ENCODE measurements at regions not wholly inside any gene's neighbourhood (a gene's known extent, or its start where the extent isn't known, plus 50 kb on each side); places are given as distances from the start of the nearest gene placed in this dataset.

DNA sequence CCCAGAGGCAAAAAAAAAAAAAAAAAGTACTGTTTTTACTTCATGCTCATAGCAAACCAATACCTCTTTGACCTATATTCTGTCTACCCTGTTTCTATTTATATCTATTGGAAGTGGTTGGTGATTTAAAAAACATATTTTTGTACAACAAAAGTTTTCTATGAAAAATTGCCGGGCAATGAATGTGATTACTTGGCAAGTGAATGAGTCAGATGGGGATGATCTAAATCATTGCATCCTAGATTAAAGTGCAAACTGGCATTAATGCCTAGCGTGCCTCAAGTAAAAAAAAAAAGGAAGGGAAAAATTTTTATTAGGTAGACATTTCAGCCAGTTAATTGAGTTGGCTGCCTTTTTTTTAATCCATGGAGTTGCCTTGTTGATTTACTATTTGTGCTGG lies 500.6 kb downstream of the KCTD12 start:
- intact Hi-C loops (cut with micrococcal nuclease), result no loop called here
- H3K36me3 Mint-ChIP-seq (ENCODE audit: low read depth), result no peaks in the 10 kb centered on the region
- H3K27ac Mint-ChIP-seq, result no peak overlapping the region
- H3K27me3 Mint-ChIP-seq (ENCODE audit: low read depth), result peaks cover 3% of the 10 kb centered on the region
- no peak overlapping the region for H3K4me3 Mint-ChIP-seq (ENCODE audit: low read depth)
- DNase-seq (ENCODE audit: low spot score), result no peak
- H3K9me3 Mint-ChIP-seq, result no peaks in the 10 kb centered on the region
- no peaks in the 10 kb centered on the region for H3K4me1 Mint-ChIP-seq (ENCODE audit: low read depth)

DNA sequence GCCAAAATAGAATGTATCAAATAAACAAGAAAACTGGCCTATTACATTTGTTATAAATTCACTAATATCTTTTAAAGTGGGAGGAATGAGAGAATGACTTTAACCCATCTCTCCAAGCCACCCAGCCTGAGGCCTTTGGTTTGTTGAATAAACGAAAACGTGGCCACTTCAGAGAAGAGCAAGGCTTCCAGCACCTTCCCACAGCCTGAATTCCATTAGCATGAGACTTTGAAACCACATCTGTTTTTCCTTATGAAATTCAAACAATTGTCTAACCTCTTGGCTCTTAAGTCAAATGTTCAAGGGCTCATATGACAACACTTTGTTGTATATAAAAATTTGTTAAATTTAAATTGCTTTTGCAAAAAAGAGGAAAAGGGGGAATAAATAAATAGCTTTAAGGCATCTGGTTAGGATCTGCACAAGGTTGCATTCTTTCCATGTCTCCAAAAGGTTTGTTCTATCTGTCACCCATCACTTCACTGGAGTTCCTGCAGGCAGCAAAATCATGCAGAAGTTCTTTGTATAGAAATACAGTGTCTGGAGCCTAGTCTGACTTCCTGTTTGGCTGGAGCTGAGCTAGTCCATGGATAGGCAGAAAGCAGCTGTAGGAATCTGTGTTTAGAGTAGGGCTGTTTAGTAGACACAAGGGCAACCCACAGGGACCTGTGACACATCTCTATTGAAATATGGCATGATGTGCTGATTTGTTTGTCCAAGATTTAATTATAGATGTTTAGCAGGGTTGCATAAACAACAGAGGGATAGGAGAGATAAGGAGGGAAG lies 502.3 kb downstream of the KCTD12 start:
- Mint-ChIP-seq H3K4me1 (ENCODE audit: low read depth) (no peaks in the 10 kb centered on the region), H3K4me3 (ENCODE audit: low read depth) (no peak overlapping the region), H3K27me3 (ENCODE audit: low read depth) (no peaks in the 10 kb centered on the region), H3K27ac (no peak overlapping the region), H3K36me3 (ENCODE audit: low read depth) (no peaks in the 10 kb centered on the region), H3K9me3 (no peaks in the 10 kb centered on the region)
- intact Hi-C loops (cut with micrococcal nuclease), result no loop called here
- DNase-seq (ENCODE audit: low spot score), result no peak

DNA sequence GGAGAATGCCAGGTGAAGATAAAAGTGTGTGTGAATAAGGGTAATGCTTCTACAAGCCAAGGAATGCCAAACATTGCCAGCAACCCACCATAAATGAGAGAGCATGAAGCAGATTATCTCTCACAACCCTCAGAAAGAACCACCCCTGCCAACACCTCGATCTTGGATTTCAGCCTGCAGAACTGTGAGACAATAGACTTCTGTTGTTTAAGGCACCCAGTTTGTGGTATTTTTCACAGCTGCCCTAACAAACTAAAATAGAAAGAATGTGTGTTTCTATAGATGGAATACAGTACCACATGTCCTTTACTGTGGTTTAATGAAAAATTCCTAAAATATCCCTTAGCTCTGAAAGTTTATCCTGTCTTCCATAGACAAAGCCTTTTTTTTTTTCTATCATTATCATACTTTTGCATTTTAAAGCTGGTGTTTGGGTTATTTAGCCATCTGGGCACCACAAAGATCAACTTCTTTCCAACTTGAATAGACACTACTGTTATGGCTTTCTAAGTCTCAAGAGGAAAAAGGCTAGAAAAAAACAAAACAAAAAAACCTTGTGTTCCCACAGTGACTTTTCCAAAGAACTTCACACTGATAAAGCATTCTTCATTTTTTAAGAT lies 505.6 kb downstream of the KCTD12 start:
- intact Hi-C loops (cut with micrococcal nuclease), result no loop called here

DNA sequence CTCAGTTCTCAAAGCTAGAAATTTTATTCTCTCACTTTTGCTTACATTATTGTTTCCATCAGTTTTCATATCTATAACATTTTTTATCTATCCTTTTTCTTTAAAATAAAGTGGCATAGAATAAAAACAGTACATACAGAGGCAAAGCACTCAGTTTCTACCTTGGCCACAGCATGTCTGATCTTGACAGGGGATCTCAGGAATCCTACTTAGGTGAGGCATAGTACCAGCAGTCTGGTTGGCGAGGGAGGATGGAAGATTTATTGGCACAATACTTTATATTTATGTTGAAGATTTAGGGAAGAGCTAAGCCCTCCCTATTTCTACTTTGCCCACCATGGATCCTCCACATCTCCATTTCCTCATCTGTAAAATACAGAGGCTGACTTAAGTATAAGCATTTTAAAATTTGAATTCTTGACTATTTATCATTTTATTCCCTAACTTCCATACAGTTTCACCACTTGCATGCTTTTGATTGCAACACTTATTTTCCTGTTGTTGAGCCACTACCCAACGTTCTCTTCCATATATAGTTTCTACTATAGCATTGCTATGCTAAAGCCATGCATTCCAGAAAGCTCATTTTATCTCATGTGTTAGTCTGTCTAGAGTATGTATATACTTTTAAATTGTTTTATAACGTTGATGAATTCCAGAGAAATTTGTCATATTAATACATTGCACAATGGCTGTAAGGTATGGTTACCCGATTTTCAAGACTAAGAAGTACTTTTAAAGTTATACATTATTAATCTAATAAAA lies 506.7 kb downstream of the KCTD12 start:
- Mint-ChIP-seq H3K27me3 (ENCODE audit: low read depth) (no peaks in the 10 kb centered on the region), H3K27ac (no peak overlapping the region), H3K4me3 (ENCODE audit: low read depth) (no peak overlapping the region), H3K36me3 (ENCODE audit: low read depth) (no peaks in the 10 kb centered on the region), H3K4me1 (ENCODE audit: low read depth) (no peaks in the 10 kb centered on the region), H3K9me3 (no peaks in the 10 kb centered on the region)
- intact Hi-C loops (cut with micrococcal nuclease), result no loop called here
- no peak for DNase-seq (ENCODE audit: low spot score)

More for the DNA sequence above, 505.6 kb downstream of the KCTD12 start:
- H3K4me1 Mint-ChIP-seq (ENCODE audit: low read depth), result no peaks in the 10 kb centered on the region
- no peaks in the 10 kb centered on the region for H3K27me3 Mint-ChIP-seq (ENCODE audit: low read depth)
- no peak overlapping the region for H3K4me3 Mint-ChIP-seq (ENCODE audit: low read depth)
- H3K9me3 Mint-ChIP-seq, result no peaks in the 10 kb centered on the region
- no peak for DNase-seq (ENCODE audit: low spot score)
- no peak overlapping the region for H3K27ac Mint-ChIP-seq
- no peaks in the 10 kb centered on the region for H3K36me3 Mint-ChIP-seq (ENCODE audit: low read depth)

DNA sequence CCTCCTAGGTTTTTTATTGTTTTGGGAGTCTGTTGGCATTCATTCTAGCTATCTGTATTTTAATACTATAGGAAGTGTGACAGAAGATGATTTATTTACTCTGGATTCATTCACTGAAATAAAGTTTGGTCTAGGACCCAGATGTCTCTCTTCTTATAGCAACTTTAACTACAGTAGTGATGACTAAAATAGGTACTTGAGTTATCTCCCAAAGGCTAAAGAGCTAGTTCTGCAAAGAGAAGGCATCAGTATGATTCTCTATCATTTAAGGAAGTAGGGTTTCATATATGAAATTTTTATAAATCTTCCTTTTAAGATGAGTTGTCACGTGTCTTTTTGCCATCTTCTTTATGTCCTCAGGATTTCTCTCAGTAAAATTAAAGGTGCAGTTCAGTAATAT lies 507.4 kb downstream of the KCTD12 start:
- Mint-ChIP-seq H3K36me3 (ENCODE audit: low read depth) (no peaks in the 10 kb centered on the region), H3K27ac (no peak overlapping the region), H3K4me1 (ENCODE audit: low read depth) (no peaks in the 10 kb centered on the region), H3K9me3 (no peaks in the 10 kb centered on the region), H3K4me3 (ENCODE audit: low read depth) (no peak overlapping the region), H3K27me3 (ENCODE audit: low read depth) (no peaks in the 10 kb centered on the region)
- intact Hi-C loops (cut with micrococcal nuclease), result no loop called here
- DNase-seq (ENCODE audit: low spot score), result no peak

DNA sequence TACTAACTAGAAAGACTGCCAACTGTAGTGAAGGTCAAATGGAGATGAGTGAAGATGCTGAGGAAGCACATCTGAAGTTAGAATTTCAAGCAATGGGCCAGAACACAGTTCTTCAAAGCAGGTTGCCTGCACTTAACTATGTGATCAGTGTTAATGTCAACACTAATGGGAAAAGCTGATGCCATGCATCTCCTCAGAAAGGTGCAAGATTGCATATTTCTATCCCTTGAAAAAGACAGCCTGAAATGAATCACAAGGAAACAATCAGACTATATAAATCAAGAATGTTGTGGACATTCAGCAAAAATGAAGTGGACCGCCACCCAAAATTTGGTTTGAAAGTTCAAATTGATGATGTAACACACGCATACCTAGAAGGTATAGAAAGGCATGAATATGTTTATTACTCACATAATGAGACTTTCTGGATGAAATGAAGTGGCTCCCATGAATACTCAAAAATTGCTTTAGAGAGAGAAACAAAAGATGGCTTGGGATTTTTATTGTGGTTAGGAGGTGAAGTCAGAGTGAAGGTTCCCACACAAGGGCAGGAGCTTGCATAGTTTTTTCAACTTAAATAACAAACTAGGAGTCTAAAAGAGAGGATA lies 522.4 kb downstream of the KCTD12 start:
- H3K4me3 Mint-ChIP-seq (ENCODE audit: low read depth), result no peak overlapping the region
- intact Hi-C loops (cut with micrococcal nuclease), result no loop called here
- DNase-seq (ENCODE audit: low spot score), result no peak
- H3K4me1 Mint-ChIP-seq (ENCODE audit: low read depth), result no peaks in the 10 kb centered on the region
- no peaks in the 10 kb centered on the region for H3K9me3 Mint-ChIP-seq
- H3K27me3 Mint-ChIP-seq (ENCODE audit: low read depth), result no peaks in the 10 kb centered on the region
- no peaks in the 10 kb centered on the region for H3K36me3 Mint-ChIP-seq (ENCODE audit: low read depth)
- no peak overlapping the region for H3K27ac Mint-ChIP-seq

DNA sequence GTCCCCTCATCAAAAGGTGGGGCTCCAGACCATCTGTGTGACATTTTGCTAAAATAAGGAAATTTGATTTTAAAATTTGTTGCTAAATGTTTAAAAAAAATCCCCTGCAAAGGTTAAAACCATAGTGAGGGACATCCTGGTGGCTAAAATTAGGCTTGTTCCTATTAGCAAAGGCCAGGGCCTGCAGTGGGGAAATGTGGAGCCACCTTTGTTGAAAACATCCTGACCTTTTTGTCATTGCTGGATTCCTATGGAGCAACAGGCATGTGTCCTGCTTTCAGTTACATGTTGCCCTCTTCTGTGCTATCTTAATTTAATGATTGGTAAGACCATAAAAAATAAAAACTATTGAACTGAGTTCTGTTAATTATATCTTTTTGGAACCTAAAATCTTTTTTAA lies 524.3 kb downstream of the KCTD12 start:
- H3K36me3 Mint-ChIP-seq (ENCODE audit: low read depth), result no peaks in the 10 kb centered on the region
- no peaks in the 10 kb centered on the region for H3K27me3 Mint-ChIP-seq (ENCODE audit: low read depth)
- intact Hi-C loops (cut with micrococcal nuclease), result no loop called here
- no peak overlapping the region for H3K27ac Mint-ChIP-seq
- H3K4me3 Mint-ChIP-seq (ENCODE audit: low read depth), result no peak overlapping the region
- no peaks in the 10 kb centered on the region for H3K9me3 Mint-ChIP-seq
- no peak for DNase-seq (ENCODE audit: low spot score)
- no peaks in the 10 kb centered on the region for H3K4me1 Mint-ChIP-seq (ENCODE audit: low read depth)

DNA sequence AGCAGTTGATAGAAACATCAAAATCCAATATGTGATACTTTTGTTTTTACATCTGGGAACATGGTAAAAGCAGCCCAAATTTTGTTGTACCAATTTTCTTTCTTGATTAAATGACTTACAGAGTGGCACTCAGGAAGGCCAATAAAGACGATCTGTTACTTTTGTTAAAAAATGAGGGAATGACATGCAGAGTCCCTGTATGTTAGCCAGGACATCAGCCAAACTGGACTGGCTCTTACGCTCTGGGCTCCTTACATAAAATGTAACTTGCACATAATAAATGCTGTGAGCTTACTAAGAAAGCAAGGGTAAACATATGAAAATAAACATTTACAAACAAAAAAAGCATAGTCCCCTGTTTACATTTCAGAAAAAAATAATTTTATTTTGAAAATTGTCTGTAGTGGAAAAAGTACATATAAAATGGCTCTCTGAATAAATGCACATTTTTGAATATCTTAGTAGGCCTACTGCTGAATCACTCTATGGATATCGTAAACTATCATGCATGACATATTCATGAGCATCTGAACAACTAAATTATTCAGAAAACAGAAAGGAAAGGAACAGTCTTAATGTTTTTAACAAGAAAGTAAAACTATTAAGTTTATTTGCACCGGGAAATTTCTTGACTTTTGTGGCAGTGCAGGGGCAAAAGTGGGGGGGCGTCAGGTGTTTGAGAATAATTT lies 534.5 kb downstream of the KCTD12 start:
- H3K9me3 Mint-ChIP-seq, result no peaks in the 10 kb centered on the region
- H3K4me1 Mint-ChIP-seq (ENCODE audit: low read depth), result no peaks in the 10 kb centered on the region
- H3K27ac Mint-ChIP-seq, result no peak overlapping the region
- no peaks in the 10 kb centered on the region for H3K36me3 Mint-ChIP-seq (ENCODE audit: low read depth)
- intact Hi-C loops (cut with micrococcal nuclease), result no loop called here
- no peaks in the 10 kb centered on the region for H3K27me3 Mint-ChIP-seq (ENCODE audit: low read depth)
- H3K4me3 Mint-ChIP-seq (ENCODE audit: low read depth), result no peak overlapping the region
- DNase-seq (ENCODE audit: low spot score), result no peak

DNA sequence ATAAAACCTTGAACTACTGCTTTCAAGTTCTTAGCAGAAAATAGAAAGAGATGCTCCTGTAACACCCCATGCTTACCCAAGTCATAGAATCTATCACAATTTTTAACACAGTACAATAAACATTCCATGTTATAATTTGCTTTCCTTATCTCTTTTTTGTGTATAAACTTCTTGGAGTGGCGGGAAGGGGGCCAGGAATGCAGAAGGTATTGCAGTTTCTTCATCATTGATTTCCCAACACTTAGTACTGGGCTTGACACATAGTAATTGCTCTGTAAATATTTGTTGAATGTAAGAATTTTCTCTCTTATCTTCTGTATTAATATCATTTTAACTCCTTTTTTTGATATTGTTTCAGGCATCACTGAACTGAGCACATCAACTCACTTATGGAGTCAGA lies 535.8 kb downstream of the KCTD12 start:
- DNase-seq (ENCODE audit: low spot score), result no peak
- H3K27me3 Mint-ChIP-seq (ENCODE audit: low read depth), result no peaks in the 10 kb centered on the region
- no peaks in the 10 kb centered on the region for H3K36me3 Mint-ChIP-seq (ENCODE audit: low read depth)
- H3K4me3 Mint-ChIP-seq (ENCODE audit: low read depth), result no peak overlapping the region
- intact Hi-C loops (cut with micrococcal nuclease), result no loop called here
- H3K4me1 Mint-ChIP-seq (ENCODE audit: low read depth), result no peaks in the 10 kb centered on the region
- no peak overlapping the region for H3K27ac Mint-ChIP-seq
- H3K9me3 Mint-ChIP-seq, result no peaks in the 10 kb centered on the region

DNA sequence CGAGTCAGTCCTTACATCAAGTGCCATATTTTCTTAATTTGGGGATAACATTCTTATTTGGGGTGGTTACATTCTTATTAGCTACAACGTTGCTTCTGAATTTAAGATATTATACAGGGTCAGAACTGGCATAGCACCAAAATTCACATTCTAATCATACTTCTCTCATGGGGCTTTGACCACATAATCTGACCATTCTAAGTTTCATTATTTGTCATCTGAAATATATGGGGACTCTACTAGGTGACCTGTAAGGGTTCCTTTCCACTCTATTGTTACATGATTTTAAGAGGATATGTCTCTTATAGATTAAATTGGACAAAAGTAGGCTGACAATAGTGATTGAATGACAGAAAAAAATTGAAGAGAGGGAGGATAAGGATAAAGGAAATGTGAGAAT lies 536.5 kb downstream of the KCTD12 start:
- H3K4me1 Mint-ChIP-seq (ENCODE audit: low read depth), result no peaks in the 10 kb centered on the region
- H3K27me3 Mint-ChIP-seq (ENCODE audit: low read depth), result no peaks in the 10 kb centered on the region
- H3K36me3 Mint-ChIP-seq (ENCODE audit: low read depth), result no peaks in the 10 kb centered on the region
- DNase-seq (ENCODE audit: low spot score), result no peak
- H3K4me3 Mint-ChIP-seq (ENCODE audit: low read depth), result no peak overlapping the region
- H3K9me3 Mint-ChIP-seq, result no peaks in the 10 kb centered on the region
- no peak overlapping the region for H3K27ac Mint-ChIP-seq
- intact Hi-C loops (cut with micrococcal nuclease), result no loop called here

DNA sequence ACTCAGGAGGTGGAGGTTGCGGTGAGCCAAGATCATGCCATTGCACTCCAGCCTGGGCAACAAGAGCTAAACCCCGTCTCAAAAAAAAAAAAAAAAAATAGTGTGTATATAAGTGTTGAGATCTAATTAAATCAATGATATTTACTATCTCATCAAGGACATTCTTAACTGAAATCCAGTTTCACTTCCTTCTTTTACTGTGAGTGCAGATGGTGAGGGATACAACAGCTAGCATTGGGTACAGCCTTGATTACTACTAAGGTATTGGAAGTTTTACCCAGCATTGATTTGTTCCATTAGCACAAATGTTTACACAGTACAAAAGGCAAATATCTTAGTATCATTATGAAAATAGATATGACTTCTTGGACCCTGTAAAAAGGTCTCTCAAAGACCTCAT lies 546.6 kb downstream of the KCTD12 start:
- no peak for DNase-seq (ENCODE audit: low spot score)
- Mint-ChIP-seq H3K27ac (no peak overlapping the region), H3K4me1 (ENCODE audit: low read depth) (no peaks in the 10 kb centered on the region), H3K27me3 (ENCODE audit: low read depth) (no peaks in the 10 kb centered on the region), H3K36me3 (ENCODE audit: low read depth) (no peaks in the 10 kb centered on the region), H3K9me3 (no peaks in the 10 kb centered on the region), H3K4me3 (ENCODE audit: low read depth) (no peak overlapping the region)
- intact Hi-C loops (cut with micrococcal nuclease), result no loop called here

DNA sequence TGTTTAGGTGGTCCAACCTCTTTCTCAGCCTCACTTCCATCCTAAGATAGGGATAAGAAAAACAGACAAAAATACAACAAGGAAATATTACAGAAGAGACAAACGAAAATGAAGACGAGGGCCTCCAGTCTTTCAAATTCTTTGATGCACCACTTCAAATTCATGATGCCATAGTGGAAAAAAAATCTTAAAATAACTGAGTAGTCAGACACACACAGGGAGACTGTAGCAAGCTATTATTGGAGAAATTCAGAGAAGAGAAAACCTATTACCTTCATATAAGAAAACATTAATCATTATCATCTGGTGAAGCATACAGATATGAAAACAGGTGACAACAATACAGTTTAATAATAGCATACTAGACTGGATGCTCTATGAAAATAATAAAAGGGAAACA lies 548.2 kb downstream of the KCTD12 start:
- no peaks in the 10 kb centered on the region for H3K4me1 Mint-ChIP-seq (ENCODE audit: low read depth)
- H3K36me3 Mint-ChIP-seq (ENCODE audit: low read depth), result no peaks in the 10 kb centered on the region
- no peak overlapping the region for H3K4me3 Mint-ChIP-seq (ENCODE audit: low read depth)
- H3K27me3 Mint-ChIP-seq (ENCODE audit: low read depth), result no peaks in the 10 kb centered on the region
- no peak for DNase-seq (ENCODE audit: low spot score)
- no peaks in the 10 kb centered on the region for H3K9me3 Mint-ChIP-seq
- H3K27ac Mint-ChIP-seq, result no peak overlapping the region
- intact Hi-C loops (cut with micrococcal nuclease), result no loop called here

All from activated T-helper 2 cell treated with anti-CD3 and anti-CD28 coated beads, Interferon-gamma antibody, Interleukin-2, Interleukin-4, amounts not matched to agents 10 μg/mL and 5 μg/mL and 100 μg/mL, durations not matched to agents 14 hours and 24 hours and 36 hours (primary cell).